HEK293T (cell line): ENCODE measurements at regions not wholly inside any gene's neighbourhood (a gene's known extent, or its start where the extent isn't known, plus 50 kb on each side); places are given as distances from the start of the nearest gene placed in this dataset.

Experiments used
- CTCF ChIA-PET: fragments of 350-600 bp; formaldehyde crosslinking; extraction: SDS; loops from one replicate; lab custom pipeline; 2021; ENCODE audit warnings: antibody characterized with exemption, inconsistent platforms; lab: Yijun Ruan, JAX
- POLR2A ChIA-PET: fragments of 350-600 bp; formaldehyde crosslinking; extraction: SDS; loops from one replicate; lab custom pipeline; 2020; ENCODE audit warnings: antibody characterized with exemption, inconsistent platforms; lab: Yijun Ruan, JAX
- DNase-seq: peaks from one replicate; pipeline ENCODE4 v3.0.0; 2012; ENCODE audit warnings: mixed read lengths; ENCODE audit errors: extremely low spot score
- ARNT ChIP-seq: fragments of 450-650 bp; IDR thresholded peaks from 2 replicates; pipeline ENCODE4 v1.6.1; 2017; ENCODE audit warnings: mild to moderate bottlenecking
- BHLHE40 ChIP-seq: fragments of 450-650 bp; IDR thresholded peaks from 2 replicates; pipeline ENCODE4 v1.6.1; 2016; ENCODE audit warnings: mild to moderate bottlenecking, moderate library complexity, borderline replicate concordance
- CTBP1 ChIP-seq: fragments of 450-650 bp; IDR thresholded peaks from 2 replicates; pipeline ENCODE4 v1.6.1; 2016; ENCODE audit warnings: borderline replicate concordance
- ELF4 ChIP-seq: fragments of 450-650 bp; IDR thresholded peaks from 2 replicates; pipeline ENCODE4 v1.6.1; 2017; ENCODE audit warnings: antibody characterized with exemption
- FOXA1 ChIP-seq: fragments of 450-650 bp; IDR thresholded peaks from 2 replicates; pipeline ENCODE4 v1.6.1; 2016; ENCODE audit warnings: mild to moderate bottlenecking
- FOXK2 ChIP-seq: fragments of 450-650 bp; IDR thresholded peaks from 2 replicates; pipeline ENCODE4 v1.6.1; 2016; ENCODE audit warnings: mild to moderate bottlenecking
- FOXM1 ChIP-seq: fragments of 450-650 bp; IDR thresholded peaks from 2 replicates; pipeline ENCODE4 v1.6.1; 2017; ENCODE audit warnings: mild to moderate bottlenecking, borderline replicate concordance
- HDGF ChIP-seq: fragments of 450-650 bp; IDR thresholded peaks from 2 replicates; pipeline ENCODE4 v1.6.1; 2017; ENCODE audit warnings: antibody characterized with exemption, borderline replicate concordance
- L3MBTL2 ChIP-seq: fragments of 450-650 bp; conservative IDR thresholded peaks from 2 replicates; pipeline ENCODE4 v1.6.1; 2016; ENCODE audit warnings: mild to moderate bottlenecking
- LEF1 ChIP-seq: fragments of 450-650 bp; IDR thresholded peaks from 2 replicates; pipeline ENCODE4 v1.6.1; 2017; ENCODE audit warnings: mild to moderate bottlenecking, borderline replicate concordance
- NFRKB ChIP-seq: fragments of 450-650 bp; IDR thresholded peaks from 2 replicates; pipeline ENCODE4 v1.6.1; 2016; ENCODE audit warnings: mild to moderate bottlenecking, moderate library complexity
- PKNOX1 ChIP-seq: fragments of 450-650 bp; IDR thresholded peaks from 2 replicates; pipeline ENCODE4 v1.6.1; 2016
- SP1 ChIP-seq: fragments of 450-650 bp; IDR thresholded peaks from 2 replicates; pipeline ENCODE4 v1.6.1; 2017
- SUZ12 ChIP-seq: fragments of 450-650 bp; IDR thresholded peaks from 2 replicates; pipeline ENCODE4 v1.6.1; 2016; ENCODE audit warnings: mild to moderate bottlenecking
- TARDBP ChIP-seq: fragments of 450-650 bp; IDR thresholded peaks from 2 replicates; pipeline ENCODE4 v1.6.1; 2016
- ZNF384 ChIP-seq: fragments of 450-650 bp; IDR thresholded peaks from 2 replicates; pipeline ENCODE4 v1.6.1; 2016

GRCh38 chr6:159444056-159444760 lies 248.8 kb downstream of the SOD2 start:
- CTCF ChIA-PET = interaction anchor here (0.6 to 0.7 kb wide), 3 partner anchors 10 to 246 kb away, joined by 3 to 4 read pairs (median 4); no protein-coding TSS in a partner anchor
- POLR2A ChIA-PET = no interaction called here
- TF ChIP-seq ARNT = no peak
- no peak for DNase-seq

- TF ChIP-seq SUZ12 (no peak), FOXA1 (no peak), ZNF384 (no peak), TARDBP (no peak), PKNOX1 (no peak), BHLHE40 (no peak), CTBP1 (no peak), SP1 (no peak), FOXM1 (no peak)
- DNase-seq = no peak
- ChIA-PET CTCF (interaction anchor here (0.6 to 0.7 kb wide), 2 partner anchors 10 to 245 kb away, joined by 3 to 4 read pairs; no protein-coding TSS in a partner anchor), POLR2A (no interaction called here)
Observed at GRCh38 chr6:159443417-159443920, 249.6 kb downstream of the SOD2 start.

GRCh38 chr6:159441704-159441981 lies 251.4 kb downstream of the SOD2 start:
- DNase-seq = no peak
- ChIA-PET CTCF (interaction anchor here (0.5 kb wide), 1 partner anchor 781 kb away, joined by 3 read pairs; no protein-coding TSS in a partner anchor), POLR2A (no interaction called here)
- no peak for TF ChIP-seq L3MBTL2
- TF ChIP-seq FOXA1 = no peak
- no peak for TF ChIP-seq TARDBP
- no peak for TF ChIP-seq BHLHE40
- no peak for TF ChIP-seq SUZ12
- no peak for TF ChIP-seq SP1
- no peak for TF ChIP-seq ELF4

- DNase-seq = no peak
- ChIA-PET CTCF (no interaction called here), POLR2A (no interaction called here)
- TF ChIP-seq SP1 = no peak
- TF ChIP-seq L3MBTL2 = no peak
- TF ChIP-seq FOXA1 = no peak
- TF ChIP-seq NFRKB = no peak
- TF ChIP-seq FOXM1 = no peak
- TF ChIP-seq CTBP1 = no peak
- no peak for TF ChIP-seq ELF4
- no peak for TF ChIP-seq FOXK2
- TF ChIP-seq LEF1 = no peak
- no peak for TF ChIP-seq SUZ12
- TF ChIP-seq PKNOX1 = no peak
- no peak for TF ChIP-seq HDGF
- no peak for TF ChIP-seq ZNF384
- TF ChIP-seq TARDBP = no peak
- TF ChIP-seq BHLHE40 = no peak
Observed at GRCh38 chr6:159440911-159441703, 251.9 kb downstream of the SOD2 start.

GRCh38 chr6:159440349-159440748 lies 252.7 kb downstream of the SOD2 start:
- DNase-seq = no peak
- TF ChIP-seq FOXA1 = no peak
- no peak for TF ChIP-seq ELF4
- no peak for TF ChIP-seq FOXK2

GRCh38 chr6:159439651-159440050 lies 253.4 kb downstream of the SOD2 start:
- DNase-seq = no peak
- ChIA-PET POLR2A (no interaction called here), CTCF (no interaction called here)
- no peak for TF ChIP-seq SUZ12
- TF ChIP-seq NFRKB = no peak
- TF ChIP-seq FOXK2 = no peak
- TF ChIP-seq L3MBTL2 = no peak
- TF ChIP-seq CTBP1 = no peak
- no peak for TF ChIP-seq ELF4
- TF ChIP-seq LEF1 = no peak
- TF ChIP-seq BHLHE40 = no peak
- no peak for TF ChIP-seq FOXA1
- TF ChIP-seq ZNF384 = no peak
- TF ChIP-seq PKNOX1 = no peak

More at GRCh38 chr6:159440349-159440748, 252.7 kb downstream of the SOD2 start:
- ChIA-PET CTCF (no interaction called here), POLR2A (no interaction called here)

GRCh38 chr6:159438106-159438505 lies 254.9 kb downstream of the SOD2 start:
- ChIA-PET POLR2A (no interaction called here), CTCF (no interaction called here)
- no peak for DNase-seq
- TF ChIP-seq ZNF384 (no peak), SP1 (no peak), HDGF (no peak), BHLHE40 (no peak), NFRKB (no peak)
